Upper lobe of left lung (tissue), 4 donors: ENCODE measurements at regions not wholly inside any gene's neighbourhood (a gene's known extent, or its start where the extent isn't known, plus 50 kb on each side); places are given as distances from the start of the nearest gene placed in this dataset.

Experiments used
- CTCF ChIP-seq, 6 experiments: fragments of 450-650 bp in 4 of 6; fragments of 200-600 bp in 2 of 6; sonication (generic) in 2 of 6; IDR thresholded peaks; one replicate each; pipeline ENCODE4 v1.5.1; 2016 to 2019; ENCODE audit warnings: antibody characterized with exemption in 6 of 6
- EP300 ChIP-seq, 4 donors: sonication (generic); formaldehyde crosslinking; IDR thresholded peaks; one replicate each; pipeline ENCODE4 v1.5.1; 2017; ENCODE audit warnings: antibody characterized with exemption in 4 of 4, control low read depth in 2 of 4
- POLR2AphosphoS5 ChIP-seq, 2 donors: sonication (generic); formaldehyde crosslinking; IDR thresholded peaks; one replicate each; pipeline ENCODE4 v1.5.1; 2017; ENCODE audit warnings: antibody characterized with exemption in 2 of 2

DNA sequence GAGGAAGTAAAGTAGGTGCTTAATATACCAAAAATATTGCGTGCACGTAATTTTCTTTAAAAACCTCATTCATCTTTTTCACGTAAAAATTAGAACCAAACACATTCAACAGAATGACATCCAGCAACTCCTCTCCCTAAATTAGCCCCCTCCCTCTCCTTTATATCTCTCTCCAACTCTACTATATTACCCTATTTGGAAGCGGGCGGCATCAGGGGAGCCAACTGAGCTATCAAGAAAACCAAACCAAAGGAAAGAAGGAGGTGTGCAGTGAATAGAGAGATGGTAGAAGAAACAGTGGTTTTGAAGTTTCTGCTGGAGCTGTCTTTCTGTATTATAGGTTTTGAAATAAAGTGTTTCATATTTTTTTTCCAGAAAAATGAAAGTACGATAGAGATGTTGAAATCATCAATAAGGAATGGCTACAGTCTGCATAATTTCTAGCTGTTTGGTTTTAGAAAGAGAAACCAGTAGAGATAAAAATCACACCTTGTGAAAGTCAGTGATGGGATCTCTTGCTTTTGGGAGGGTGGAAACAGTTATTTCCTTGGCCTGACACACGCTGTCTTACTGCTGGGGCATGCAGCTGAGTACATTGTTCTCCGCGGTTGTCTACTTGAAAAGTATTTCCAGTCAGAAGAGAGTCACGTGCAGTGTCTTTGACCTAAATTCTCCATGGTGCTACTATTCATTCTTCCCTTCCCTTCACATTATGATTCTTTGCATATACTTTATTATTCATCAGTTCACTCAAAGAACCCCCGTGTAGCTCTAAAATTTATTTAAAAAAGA lies 94.1 kb upstream of the WDR17 start:
- no peak for TF ChIP-seq CTCF (IDR thresholded peaks at IDR 0.05)
- no peak for TF ChIP-seq EP300 (IDR thresholded peaks at IDR 0.05)
- TF ChIP-seq POLR2AphosphoS5 (IDR thresholded peaks at IDR 0.05), result no peak
